Retinal pigment epithelial cell (primary cell): ENCODE measurements at regions not wholly inside any gene's neighbourhood (a gene's known extent, or its start where the extent isn't known, plus 50 kb on each side); places are given as distances from the start of the nearest gene placed in this dataset.
"Not testable (repeated sequence)": the region's sequence is repeated elsewhere in the genome, so short reads cannot be mapped to it uniquely, and the experiment has no call there.

Experiments
- DNase-seq: peaks from one replicate; pipeline ENCODE4 v3.0.0-alpha.2; 2010; ENCODE audit warnings: low read depth
- H3K4me3 ChIP-seq: 2 replicates; pipeline ENCODE4 v1.5.1; 2011; ENCODE audit warnings: mild to moderate bottlenecking, low read length, control low read depth, moderate library complexity
- TF ChIP-seq, protein P1 (sequence below): conservative IDR thresholded peaks from 2 replicates; pipeline ENCODE4 v1.5.1; 2011; ENCODE audit warnings: low read depth, low read length, control low read depth, inconsistent platforms

DNA sequence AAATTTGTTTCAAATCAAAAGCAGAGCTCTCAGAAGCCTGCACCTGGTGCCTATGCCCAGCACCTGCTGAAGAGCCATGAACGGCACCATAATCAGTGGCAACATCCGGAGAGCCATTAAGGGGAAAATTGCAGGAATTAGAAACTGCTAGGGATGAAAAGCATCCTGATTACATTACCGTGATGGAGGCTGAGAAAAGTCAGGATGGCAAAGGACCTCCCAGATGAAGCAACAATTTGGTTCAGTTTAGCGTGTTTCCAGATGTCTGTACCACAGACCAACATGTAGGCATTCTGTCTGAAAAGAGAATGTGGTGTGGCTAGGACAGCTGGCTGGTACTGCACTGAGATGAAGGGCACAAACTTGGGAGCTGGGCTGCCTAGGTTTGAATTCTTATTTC, 106.1 kb downstream of the EOMES start:
- TF ChIP-seq, protein P1, sequence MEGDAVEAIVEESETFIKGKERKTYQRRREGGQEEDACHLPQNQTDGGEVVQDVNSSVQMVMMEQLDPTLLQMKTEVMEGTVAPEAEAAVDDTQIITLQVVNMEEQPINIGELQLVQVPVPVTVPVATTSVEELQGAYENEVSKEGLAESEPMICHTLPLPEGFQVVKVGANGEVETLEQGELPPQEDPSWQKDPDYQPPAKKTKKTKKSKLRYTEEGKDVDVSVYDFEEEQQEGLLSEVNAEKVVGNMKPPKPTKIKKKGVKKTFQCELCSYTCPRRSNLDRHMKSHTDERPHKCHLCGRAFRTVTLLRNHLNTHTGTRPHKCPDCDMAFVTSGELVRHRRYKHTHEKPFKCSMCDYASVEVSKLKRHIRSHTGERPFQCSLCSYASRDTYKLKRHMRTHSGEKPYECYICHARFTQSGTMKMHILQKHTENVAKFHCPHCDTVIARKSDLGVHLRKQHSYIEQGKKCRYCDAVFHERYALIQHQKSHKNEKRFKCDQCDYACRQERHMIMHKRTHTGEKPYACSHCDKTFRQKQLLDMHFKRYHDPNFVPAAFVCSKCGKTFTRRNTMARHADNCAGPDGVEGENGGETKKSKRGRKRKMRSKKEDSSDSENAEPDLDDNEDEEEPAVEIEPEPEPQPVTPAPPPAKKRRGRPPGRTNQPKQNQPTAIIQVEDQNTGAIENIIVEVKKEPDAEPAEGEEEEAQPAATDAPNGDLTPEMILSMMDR, result no peak
- no peak for DNase-seq
- no peak overlapping the region for H3K4me3 ChIP-seq

DNA sequence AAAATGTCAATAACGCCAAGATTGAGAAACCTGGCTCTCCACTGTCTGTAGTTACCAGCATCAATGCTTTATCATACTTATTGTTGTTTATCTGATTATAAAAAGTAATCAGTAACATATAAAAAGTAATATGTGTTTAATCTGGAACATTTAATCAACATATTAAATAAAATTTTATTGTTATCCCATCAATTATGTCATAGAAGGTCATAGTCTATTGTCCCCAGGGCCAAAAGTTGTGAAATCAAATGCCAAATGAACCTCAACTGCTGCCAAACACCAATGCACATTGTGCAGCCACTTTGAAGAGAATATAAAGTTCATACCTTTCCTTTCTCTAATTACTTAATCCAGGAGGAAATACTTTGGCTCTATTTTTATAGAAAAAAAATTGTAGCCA, 106.6 kb downstream of the EOMES start:
- DNase-seq, result no peak
- no peak overlapping the region for H3K4me3 ChIP-seq
- TF ChIP-seq, protein P1, result no peak

DNA sequence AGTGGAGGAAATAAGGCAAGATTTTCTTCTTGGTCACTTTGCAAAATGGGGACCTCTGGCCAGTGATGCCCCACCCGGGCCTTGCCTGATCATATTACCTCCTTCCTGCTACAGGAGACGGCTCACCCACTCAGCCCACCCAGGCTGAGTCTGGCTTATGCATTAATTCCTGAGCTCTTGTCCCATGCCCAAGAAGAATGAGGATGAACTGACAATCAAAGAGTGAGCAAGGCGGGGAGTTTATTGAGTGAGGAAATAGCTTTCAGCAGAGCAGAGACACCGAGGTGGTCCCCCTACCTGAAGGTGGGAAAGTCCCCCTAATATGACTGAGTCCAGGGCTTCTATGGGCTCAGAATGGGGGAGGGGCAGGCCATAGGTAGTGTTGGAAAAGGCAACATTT, 107.5 kb downstream of the EOMES start:
- TF ChIP-seq, protein P1, result no peak
- no peak for DNase-seq
- no peak overlapping the region for H3K4me3 ChIP-seq

DNA sequence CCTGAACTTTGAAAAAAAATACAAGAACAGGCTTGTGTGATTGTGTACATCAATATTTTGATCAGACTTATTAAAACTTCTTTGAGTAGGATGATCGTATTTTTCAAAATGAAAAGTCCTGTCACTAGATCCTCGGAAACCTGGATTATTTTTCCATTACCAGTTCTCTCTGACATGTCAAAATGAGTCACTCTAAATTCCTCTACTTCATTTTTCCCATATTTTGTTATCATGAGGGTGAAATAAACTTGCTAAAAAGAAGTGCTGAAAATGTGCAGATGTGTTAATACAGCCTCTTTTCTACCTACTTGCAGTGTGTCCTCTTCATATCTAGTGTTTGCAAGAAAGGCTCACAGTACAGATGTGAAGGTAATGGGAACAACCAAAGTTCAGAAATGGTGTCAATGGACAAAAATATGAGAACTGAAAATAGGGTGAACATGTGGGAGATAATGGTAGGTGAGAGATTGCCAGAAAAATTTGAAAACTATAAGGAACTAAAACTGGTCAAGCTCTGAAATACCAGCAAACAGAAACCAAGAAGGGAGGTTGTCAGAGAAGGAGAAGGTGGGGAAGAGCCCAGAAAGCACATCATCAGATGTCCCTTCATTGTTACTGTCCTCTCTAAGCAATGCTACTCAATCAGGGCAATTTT, 108.2 kb downstream of the EOMES start:
- DNase-seq, result no peak
- H3K4me3 ChIP-seq, result no peak overlapping the region
- TF ChIP-seq, protein P1, result no peak

DNA sequence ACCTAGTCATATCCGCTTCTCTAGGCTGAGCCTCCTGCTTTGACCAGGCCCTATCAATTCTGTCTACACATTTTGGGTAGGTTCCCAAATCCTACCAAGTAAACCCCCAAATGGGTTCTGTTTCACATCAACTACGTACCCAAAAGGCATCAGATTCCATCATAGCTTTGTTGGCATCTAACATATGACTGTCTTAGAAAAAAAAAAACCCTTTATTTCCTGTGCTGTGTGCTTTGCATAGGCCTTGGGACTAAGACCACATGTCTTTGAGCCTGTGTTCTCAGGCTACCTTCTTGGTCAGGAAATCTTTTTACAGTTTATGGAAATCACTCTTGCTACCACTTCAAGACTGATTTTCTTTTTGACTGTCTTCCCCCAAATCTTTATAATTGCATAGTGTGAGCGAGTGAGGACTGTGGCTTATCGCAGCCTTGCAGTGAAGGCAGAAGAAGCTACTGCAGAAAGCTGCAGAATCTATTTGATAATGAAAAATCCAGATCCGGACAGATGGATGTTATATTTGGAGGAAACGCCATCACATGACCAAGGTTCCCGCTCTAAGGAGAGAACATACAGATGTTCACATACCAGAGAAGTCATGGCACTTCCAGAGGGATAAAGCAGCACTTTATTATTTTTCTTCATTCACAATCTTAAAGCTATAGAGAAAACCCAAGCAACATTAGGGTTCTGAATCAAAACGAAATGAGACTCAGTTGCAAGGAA, 111.2 kb downstream of the EOMES start:
- TF ChIP-seq, protein P1, result no peak
- no peak for DNase-seq
- no peak overlapping the region for H3K4me3 ChIP-seq

DNA sequence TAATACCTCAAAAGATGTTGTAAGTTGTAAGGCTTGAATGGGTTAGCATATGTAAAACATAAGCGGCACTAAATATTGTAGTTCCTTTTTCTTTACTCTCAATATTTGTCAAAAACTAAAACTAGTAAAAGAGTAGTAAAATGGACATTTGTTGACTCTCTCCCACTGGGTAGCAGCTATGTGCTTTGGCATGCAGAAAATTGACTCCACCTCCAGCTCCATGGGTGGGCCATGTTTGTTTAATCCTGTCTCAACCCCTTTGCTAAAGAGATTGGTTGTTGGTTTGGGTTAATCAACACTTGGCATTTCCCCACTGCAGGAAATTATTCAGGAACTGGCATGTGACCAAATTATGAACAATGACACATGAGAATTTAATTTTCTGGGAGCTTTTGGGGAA, 114.8 kb downstream of the EOMES start:
- no peak for DNase-seq
- TF ChIP-seq, protein P1, result no peak
- H3K4me3 ChIP-seq, result no peak overlapping the region

DNA sequence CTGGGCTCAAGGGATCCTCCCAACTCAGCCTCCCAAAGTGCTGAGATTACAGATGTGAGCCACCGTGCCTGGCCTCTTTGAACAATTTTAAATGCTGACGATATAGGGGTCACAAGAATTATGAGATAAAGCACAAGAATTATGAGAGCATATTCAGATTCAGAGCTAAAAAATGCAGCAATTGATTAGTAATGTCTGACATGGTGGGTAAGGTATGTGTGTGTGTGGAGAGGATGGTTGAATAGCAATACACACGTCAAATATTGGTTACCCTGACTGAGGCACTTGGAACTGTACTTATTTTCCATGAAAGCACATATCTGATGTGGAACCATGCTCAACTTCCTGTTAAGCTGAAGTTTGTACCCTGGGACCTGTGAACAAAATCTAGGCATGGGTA, 115.6 kb downstream of the EOMES start:
- DNase-seq, result no peak
- TF ChIP-seq, protein P1, result no peak
- H3K4me3 ChIP-seq, result no peak overlapping the region

DNA sequence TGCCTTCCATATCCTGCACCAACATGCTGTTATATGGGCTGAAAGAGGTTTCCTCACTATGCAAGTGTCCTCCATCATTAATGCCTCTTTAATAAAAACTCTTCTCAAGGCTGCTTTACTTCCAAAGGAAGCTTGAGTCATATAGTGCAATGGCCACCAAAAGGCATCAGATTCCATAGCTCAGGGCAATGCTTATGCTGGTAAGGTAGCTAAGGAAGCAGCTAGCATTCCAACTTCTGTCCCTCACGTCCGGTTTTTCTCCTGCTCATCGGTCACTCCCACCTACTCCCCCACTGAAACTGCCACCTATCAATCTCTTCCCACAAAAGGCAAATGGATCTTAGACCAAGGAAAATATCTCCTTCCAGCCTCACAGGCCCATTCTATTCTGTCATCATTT, 117.1 kb upstream of the SLC4A7 start:
- DNase-seq, H3K4me3 ChIP-seq: not testable (repeated sequence)

DNA sequence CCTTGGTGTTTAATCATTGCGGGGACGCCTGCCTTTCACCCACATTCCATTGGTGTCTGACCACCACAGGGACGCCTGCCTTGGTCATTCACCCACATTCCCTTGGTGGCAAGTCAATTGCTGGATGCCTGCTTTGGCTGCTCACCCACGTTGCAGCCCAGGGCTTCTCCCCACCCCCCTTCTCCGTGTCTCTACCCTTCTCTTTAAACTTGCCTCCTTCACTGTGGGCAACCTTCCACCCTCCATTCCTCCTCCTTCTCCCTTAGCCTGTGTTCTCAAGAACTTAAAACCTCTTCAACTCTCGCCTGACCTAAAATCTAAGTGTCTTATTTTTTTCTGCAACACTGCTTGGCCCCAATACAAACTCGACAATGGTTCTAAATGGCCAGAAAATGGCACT, 115.6 kb upstream of the SLC4A7 start:
- not testable (repeated sequence) for H3K4me3 ChIP-seq

More for the DNA sequence above, 115.6 kb upstream of the SLC4A7 start:
- DNase-seq, result not testable (repeated sequence)
